Upper lobe of left lung (tissue), 4 donors: ENCODE measurements at regions not wholly inside any gene's neighbourhood (a gene's known extent, or its start where the extent isn't known, plus 50 kb on each side); places are given as distances from the start of the nearest gene placed in this dataset.

Experiments used
- POLR2A ChIP-seq, 4 donors: fragments of 450-650 bp; IDR thresholded peaks; one replicate each; pipeline ENCODE4 v1.5.1; 2016 to 2017; ENCODE audit warnings: antibody characterized with exemption in 4 of 4, mild to moderate bottlenecking in 2 of 4
- POLR2AphosphoS5 ChIP-seq, 2 donors: sonication (generic); formaldehyde crosslinking; IDR thresholded peaks; one replicate each; pipeline ENCODE4 v1.5.1; 2017; ENCODE audit warnings: antibody characterized with exemption in 2 of 2
- TF ChIP-seq, protein P1 (sequence below), 6 experiments: fragments of 450-650 bp in 4 of 6; fragments of 200-600 bp in 2 of 6; sonication (generic) in 2 of 6; IDR thresholded peaks; one replicate each; pipeline ENCODE4 v1.5.1; 2016 to 2019; ENCODE audit warnings: antibody characterized with exemption in 6 of 6

GRCh38 chr7:145928937-145929336 lies 187.7 kb upstream of the CNTNAP2 start:
- TF ChIP-seq, protein P1, sequence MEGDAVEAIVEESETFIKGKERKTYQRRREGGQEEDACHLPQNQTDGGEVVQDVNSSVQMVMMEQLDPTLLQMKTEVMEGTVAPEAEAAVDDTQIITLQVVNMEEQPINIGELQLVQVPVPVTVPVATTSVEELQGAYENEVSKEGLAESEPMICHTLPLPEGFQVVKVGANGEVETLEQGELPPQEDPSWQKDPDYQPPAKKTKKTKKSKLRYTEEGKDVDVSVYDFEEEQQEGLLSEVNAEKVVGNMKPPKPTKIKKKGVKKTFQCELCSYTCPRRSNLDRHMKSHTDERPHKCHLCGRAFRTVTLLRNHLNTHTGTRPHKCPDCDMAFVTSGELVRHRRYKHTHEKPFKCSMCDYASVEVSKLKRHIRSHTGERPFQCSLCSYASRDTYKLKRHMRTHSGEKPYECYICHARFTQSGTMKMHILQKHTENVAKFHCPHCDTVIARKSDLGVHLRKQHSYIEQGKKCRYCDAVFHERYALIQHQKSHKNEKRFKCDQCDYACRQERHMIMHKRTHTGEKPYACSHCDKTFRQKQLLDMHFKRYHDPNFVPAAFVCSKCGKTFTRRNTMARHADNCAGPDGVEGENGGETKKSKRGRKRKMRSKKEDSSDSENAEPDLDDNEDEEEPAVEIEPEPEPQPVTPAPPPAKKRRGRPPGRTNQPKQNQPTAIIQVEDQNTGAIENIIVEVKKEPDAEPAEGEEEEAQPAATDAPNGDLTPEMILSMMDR (IDR thresholded peaks at IDR 0.05), result no peak
- TF ChIP-seq POLR2A (IDR thresholded peaks at IDR 0.05) (no peak), POLR2AphosphoS5 (IDR thresholded peaks at IDR 0.05) (no peak)
